ENCODE measurements at regions not wholly inside any gene's neighbourhood (a gene's known extent, or its start where the extent isn't known, plus 50 kb on each side); places are given as distances from the start of the nearest gene placed in this dataset.

GRCh38 chr15:38691965-38692788 is 127.6 kb upstream of the RASGRP1 start:
- no peak overlapping the region for H3K9ac ChIP-seq (ENCODE audit: insufficient read depth, low read length, poor library complexity, severe bottlenecking)
- Mint-ChIP-seq H3K4me3 (no peak overlapping the region), H3K27ac (peak overlapping the region in 1 of 7 donors; percentile 24), H3K27me3 (ENCODE audit: low read depth in 3 of 3) (peaks cover 0 to 3% (median 1%) of the 10 kb centered on the region in 3 donors), H3K9me3 (peaks cover 0 to 2% (median 0%) of the 10 kb centered on the region in 7 donors), H3K4me1 (peaks cover 11% of the 10 kb centered on the region), H3K36me3 (no peaks in the 10 kb centered on the region)
- no peak overlapping the region for H2AFZ ChIP-seq (ENCODE audit: insufficient read depth, low read depth, low read length, poor library complexity, severe bottlenecking)
- H3K9me3 ChIP-seq (replicated peaks in 1 of 2; ENCODE audit: control insufficient read depth in 1 of 2, insufficient read depth in 1 of 2, low read length in 2 of 2): no peaks in the 10 kb centered on the region
- DNase-seq: no peak
- peaks cover 0 to 7% of the 10 kb centered on the region in 2 donors for H3K4me1 ChIP-seq (ENCODE audit: control insufficient read depth in 1 of 2, insufficient read depth in 2 of 2, low read length in 2 of 2)
- no peaks in the 10 kb centered on the region for H3K27me3 ChIP-seq (ENCODE audit: control insufficient read depth in 2 of 2, insufficient read depth in 2 of 2, low read length in 2 of 2)
- no peaks in the 10 kb centered on the region for H4K20me1 ChIP-seq (ENCODE audit: insufficient read depth, low read length)
- H3K4me3 ChIP-seq (replicated peaks in 1 of 3; ENCODE audit: low read depth in 2 of 3, low read length in 3 of 3): no peak overlapping the region
- no peaks in the 10 kb centered on the region for H3K79me2 ChIP-seq (ENCODE audit: insufficient read depth, low read length)
- H3K4me2 ChIP-seq (replicated peaks; ENCODE audit: extremely low read depth, low read length, poor library complexity, severe bottlenecking): no peak overlapping the region
- H3K36me3 ChIP-seq (replicated peaks in 1 of 2; ENCODE audit: control insufficient read depth in 1 of 2, insufficient read depth in 2 of 2, low read length in 2 of 2): no peaks in the 10 kb centered on the region
- no peak overlapping the region for H3K27ac ChIP-seq (ENCODE audit: low read depth in 1 of 2, low read length in 2 of 2)
- WGBS (ENCODE audit: insufficient coverage): 89% methylated on average over 4 of the region's 7 CpGs
- TF ChIP-seq, protein P1, sequence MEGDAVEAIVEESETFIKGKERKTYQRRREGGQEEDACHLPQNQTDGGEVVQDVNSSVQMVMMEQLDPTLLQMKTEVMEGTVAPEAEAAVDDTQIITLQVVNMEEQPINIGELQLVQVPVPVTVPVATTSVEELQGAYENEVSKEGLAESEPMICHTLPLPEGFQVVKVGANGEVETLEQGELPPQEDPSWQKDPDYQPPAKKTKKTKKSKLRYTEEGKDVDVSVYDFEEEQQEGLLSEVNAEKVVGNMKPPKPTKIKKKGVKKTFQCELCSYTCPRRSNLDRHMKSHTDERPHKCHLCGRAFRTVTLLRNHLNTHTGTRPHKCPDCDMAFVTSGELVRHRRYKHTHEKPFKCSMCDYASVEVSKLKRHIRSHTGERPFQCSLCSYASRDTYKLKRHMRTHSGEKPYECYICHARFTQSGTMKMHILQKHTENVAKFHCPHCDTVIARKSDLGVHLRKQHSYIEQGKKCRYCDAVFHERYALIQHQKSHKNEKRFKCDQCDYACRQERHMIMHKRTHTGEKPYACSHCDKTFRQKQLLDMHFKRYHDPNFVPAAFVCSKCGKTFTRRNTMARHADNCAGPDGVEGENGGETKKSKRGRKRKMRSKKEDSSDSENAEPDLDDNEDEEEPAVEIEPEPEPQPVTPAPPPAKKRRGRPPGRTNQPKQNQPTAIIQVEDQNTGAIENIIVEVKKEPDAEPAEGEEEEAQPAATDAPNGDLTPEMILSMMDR (IDR thresholded peaks at IDR 0.05): no peak
- intact Hi-C loops (cut with micrococcal nuclease): loop anchor here (5.0 to 10.0 kb wide), 2 partner anchors 130 to 217 kb away; partner anchors contain the start of gene RASGRP1 (in 1 of the 2)

GRCh38 chr15:38692789-38693062 is 128.1 kb upstream of the RASGRP1 start:
- H3K4me3 ChIP-seq (replicated peaks in 1 of 3; ENCODE audit: low read depth in 2 of 3, low read length in 3 of 3): no peak overlapping the region
- H3K9ac ChIP-seq (ENCODE audit: insufficient read depth, low read length, poor library complexity, severe bottlenecking): no peak overlapping the region
- H3K27me3 ChIP-seq (ENCODE audit: control insufficient read depth in 2 of 2, insufficient read depth in 2 of 2, low read length in 2 of 2): no peaks in the 10 kb centered on the region
- no peaks in the 10 kb centered on the region for H3K79me2 ChIP-seq (ENCODE audit: insufficient read depth, low read length)
- no peaks in the 10 kb centered on the region for H3K36me3 ChIP-seq (replicated peaks in 1 of 2; ENCODE audit: control insufficient read depth in 1 of 2, insufficient read depth in 2 of 2, low read length in 2 of 2)
- Mint-ChIP-seq H3K27me3 (ENCODE audit: low read depth in 3 of 3) (peaks cover 0 to 3% (median 2%) of the 10 kb centered on the region in 3 donors), H3K27ac (no peak overlapping the region), H3K4me3 (no peak overlapping the region), H3K9me3 (peaks cover 0 to 2% (median 0%) of the 10 kb centered on the region in 7 donors), H3K36me3 (no peaks in the 10 kb centered on the region), H3K4me1 (peaks cover 11% of the 10 kb centered on the region)
- H4K20me1 ChIP-seq (ENCODE audit: insufficient read depth, low read length): no peaks in the 10 kb centered on the region
- DNase-seq: no peak
- no peak overlapping the region for H2AFZ ChIP-seq (ENCODE audit: insufficient read depth, low read depth, low read length, poor library complexity, severe bottlenecking)
- TF ChIP-seq, protein P1 (IDR thresholded peaks at IDR 0.05): no peak
- intact Hi-C loops (cut with micrococcal nuclease): loop anchor here (5.0 to 10.0 kb wide), 2 partner anchors 130 to 218 kb away; partner anchors contain the start of gene RASGRP1 (in 1 of the 2)
- H3K4me2 ChIP-seq (replicated peaks; ENCODE audit: extremely low read depth, low read length, poor library complexity, severe bottlenecking): no peak overlapping the region
- WGBS (ENCODE audit: insufficient coverage): no CpG with 5 or more reads among the region's 3 CpGs
- peaks cover 0 to 7% of the 10 kb centered on the region in 2 donors for H3K4me1 ChIP-seq (ENCODE audit: control insufficient read depth in 1 of 2, insufficient read depth in 2 of 2, low read length in 2 of 2)
- no peak overlapping the region for H3K27ac ChIP-seq (ENCODE audit: low read depth in 1 of 2, low read length in 2 of 2)
- no peaks in the 10 kb centered on the region for H3K9me3 ChIP-seq (replicated peaks in 1 of 2; ENCODE audit: control insufficient read depth in 1 of 2, insufficient read depth in 1 of 2, low read length in 2 of 2)
